ENCODE measurements at regions not wholly inside any gene's neighbourhood (a gene's known extent, or its start where the extent isn't known, plus 50 kb on each side); places are given as distances from the start of the nearest gene placed in this dataset.

GRCh38 chr21:36207577-36208320 is 51.1 kb downstream of the DOP1B start:
- Histone ChIP-seq H3K4me3 (ENCODE audit: extremely low read depth, insufficient read depth, low read length, poor library complexity, severe bottlenecking) (no peak overlapping the region), H3K27ac (ENCODE audit: low read depth, low read length, severe bottlenecking) (no peak overlapping the region), H3K4me1 (ENCODE audit: control insufficient read depth, insufficient read depth, low read length, poor library complexity, severe bottlenecking) (peaks cover 33% of the 10 kb centered on the region), H3K9me3 (ENCODE audit: control insufficient read depth, low read length) (no peaks in the 10 kb centered on the region), H3K36me3 (ENCODE audit: control insufficient read depth, insufficient read depth, low read length) (no peaks in the 10 kb centered on the region)
- 87 to 88% methylated on average over 15 of the region's 15 CpGs for WGBS, 2 experiments (ENCODE audit: insufficient coverage in 2 of 2)

- Histone ChIP-seq H3K4me3 (ENCODE audit: extremely low read depth, insufficient read depth, low read length, poor library complexity, severe bottlenecking) (no peak overlapping the region), H3K36me3 (ENCODE audit: control insufficient read depth, insufficient read depth, low read length) (no peaks in the 10 kb centered on the region), H3K9me3 (ENCODE audit: control insufficient read depth, low read length) (no peaks in the 10 kb centered on the region), H3K4me1 (ENCODE audit: control insufficient read depth, insufficient read depth, low read length, poor library complexity, severe bottlenecking) (peaks cover 33% of the 10 kb centered on the region), H3K27ac (ENCODE audit: low read depth, low read length, severe bottlenecking) (no peak overlapping the region)
- WGBS, 2 experiments (ENCODE audit: insufficient coverage in 2 of 2), result 91 to 92% methylated on average over 27 of the region's 27 CpGs
These were observed 51.8 kb downstream of the DOP1B start for GRCh38 chr21:36208326-36209013.

GRCh38 chr21:36209626-36210171 is 53.1 kb downstream of the DOP1B start:
- WGBS, 2 experiments (ENCODE audit: insufficient coverage in 2 of 2), result 75 to 81% methylated on average over 10 to 11 of the region's 11 CpGs
- Histone ChIP-seq H3K27ac (ENCODE audit: low read depth, low read length, severe bottlenecking) (no peak overlapping the region), H3K4me3 (ENCODE audit: extremely low read depth, insufficient read depth, low read length, poor library complexity, severe bottlenecking) (no peak overlapping the region), H3K36me3 (ENCODE audit: control insufficient read depth, insufficient read depth, low read length) (no peaks in the 10 kb centered on the region), H3K4me1 (ENCODE audit: control insufficient read depth, insufficient read depth, low read length, poor library complexity, severe bottlenecking) (peaks cover 23% of the 10 kb centered on the region), H3K9me3 (ENCODE audit: control insufficient read depth, low read length) (no peaks in the 10 kb centered on the region)

- Histone ChIP-seq H3K9me3 (ENCODE audit: control insufficient read depth, low read length) (no peaks in the 10 kb centered on the region), H3K4me3 (ENCODE audit: extremely low read depth, insufficient read depth, low read length, poor library complexity, severe bottlenecking) (no peak overlapping the region), H3K27ac (ENCODE audit: low read depth, low read length, severe bottlenecking) (no peak overlapping the region), H3K36me3 (ENCODE audit: control insufficient read depth, insufficient read depth, low read length) (no peaks in the 10 kb centered on the region), H3K4me1 (ENCODE audit: control insufficient read depth, insufficient read depth, low read length, poor library complexity, severe bottlenecking) (peaks cover 23% of the 10 kb centered on the region)
- WGBS, 2 experiments (ENCODE audit: insufficient coverage in 2 of 2), result 79 to 82% methylated on average over 20 to 21 of the region's 21 CpGs
These were observed 54.4 kb downstream of the DOP1B start for GRCh38 chr21:36210779-36211659.

GRCh38 chr21:36211660-36212512 is 55.3 kb downstream of the DOP1B start:
- whole genome bisulfite sequencing, 2 experiments (ENCODE audit: insufficient coverage in 2 of 2), result 91 to 94% methylated on average over 6 of the region's 9 CpGs
- no peak overlapping the region for H3K4me3 ChIP-seq (ENCODE audit: extremely low read depth, insufficient read depth, low read length, poor library complexity, severe bottlenecking)
- peaks cover 23% of the 10 kb centered on the region for H3K4me1 ChIP-seq (ENCODE audit: control insufficient read depth, insufficient read depth, low read length, poor library complexity, severe bottlenecking)
- no peak overlapping the region for H3K27ac ChIP-seq (ENCODE audit: low read depth, low read length, severe bottlenecking)
- H3K9me3 ChIP-seq (ENCODE audit: control insufficient read depth, low read length), result no peaks in the 10 kb centered on the region
- no peaks in the 10 kb centered on the region for H3K36me3 ChIP-seq (ENCODE audit: control insufficient read depth, insufficient read depth, low read length)

GRCh38 chr21:36212513-36212780 is 55.8 kb downstream of the DOP1B start:
- Histone ChIP-seq H3K4me3 (ENCODE audit: extremely low read depth, insufficient read depth, low read length, poor library complexity, severe bottlenecking) (no peak overlapping the region), H3K27ac (ENCODE audit: low read depth, low read length, severe bottlenecking) (no peak overlapping the region), H3K9me3 (ENCODE audit: control insufficient read depth, low read length) (no peaks in the 10 kb centered on the region), H3K4me1 (ENCODE audit: control insufficient read depth, insufficient read depth, low read length, poor library complexity, severe bottlenecking) (peaks cover 23% of the 10 kb centered on the region), H3K36me3 (ENCODE audit: control insufficient read depth, insufficient read depth, low read length) (no peaks in the 10 kb centered on the region)
- WGBS, 2 experiments (ENCODE audit: insufficient coverage in 2 of 2), result 92 to 95% methylated on average over 5 of the region's 5 CpGs

- H3K9me3 ChIP-seq (ENCODE audit: control insufficient read depth, low read length), result no peaks in the 10 kb centered on the region
- H3K36me3 ChIP-seq (ENCODE audit: control insufficient read depth, insufficient read depth, low read length), result no peaks in the 10 kb centered on the region
- no peak overlapping the region for H3K27ac ChIP-seq (ENCODE audit: low read depth, low read length, severe bottlenecking)
- H3K4me3 ChIP-seq (ENCODE audit: extremely low read depth, insufficient read depth, low read length, poor library complexity, severe bottlenecking), result no peak overlapping the region
- 80 to 100% methylated on average over 1 of the region's 3 CpGs for WGBS, 2 experiments (ENCODE audit: insufficient coverage in 2 of 2)
- H3K4me1 ChIP-seq (ENCODE audit: control insufficient read depth, insufficient read depth, low read length, poor library complexity, severe bottlenecking), result peaks cover 16% of the 10 kb centered on the region
These were observed 57.9 kb downstream of the DOP1B start for GRCh38 chr21:36214561-36214960.

GRCh38 chr21:36217743-36218142 is 61.1 kb downstream of the DOP1B start:
- WGBS, 2 experiments (ENCODE audit: insufficient coverage in 2 of 2), result 80 to 84% methylated on average over 2 to 3 of the region's 4 CpGs
- H3K9me3 ChIP-seq (ENCODE audit: control insufficient read depth, low read length), result no peaks in the 10 kb centered on the region
- H3K4me3 ChIP-seq (ENCODE audit: extremely low read depth, insufficient read depth, low read length, poor library complexity, severe bottlenecking), result no peak overlapping the region
- H3K4me1 ChIP-seq (ENCODE audit: control insufficient read depth, insufficient read depth, low read length, poor library complexity, severe bottlenecking), result no peaks in the 10 kb centered on the region
- no peak overlapping the region for H3K27ac ChIP-seq (ENCODE audit: low read depth, low read length, severe bottlenecking)
- H3K36me3 ChIP-seq (ENCODE audit: control insufficient read depth, insufficient read depth, low read length), result no peaks in the 10 kb centered on the region

GRCh38 chr21:36218691-36219090 is 62.1 kb downstream of the DOP1B start:
- 93 to 95% methylated on average over 6 of the region's 6 CpGs for WGBS, 2 experiments (ENCODE audit: insufficient coverage in 2 of 2)
- no peak overlapping the region for H3K27ac ChIP-seq (ENCODE audit: low read depth, low read length, severe bottlenecking)
- H3K9me3 ChIP-seq (ENCODE audit: control insufficient read depth, low read length), result no peaks in the 10 kb centered on the region
- H3K4me3 ChIP-seq (ENCODE audit: extremely low read depth, insufficient read depth, low read length, poor library complexity, severe bottlenecking), result no peak overlapping the region
- H3K36me3 ChIP-seq (ENCODE audit: control insufficient read depth, insufficient read depth, low read length), result no peaks in the 10 kb centered on the region
- no peaks in the 10 kb centered on the region for H3K4me1 ChIP-seq (ENCODE audit: control insufficient read depth, insufficient read depth, low read length, poor library complexity, severe bottlenecking)

- 95 to 97% methylated on average over 2 of the region's 4 CpGs for WGBS, 2 experiments (ENCODE audit: insufficient coverage in 2 of 2)
- Histone ChIP-seq H3K4me1 (ENCODE audit: control insufficient read depth, insufficient read depth, low read length, poor library complexity, severe bottlenecking) (no peaks in the 10 kb centered on the region), H3K27ac (ENCODE audit: low read depth, low read length, severe bottlenecking) (no peak overlapping the region), H3K9me3 (ENCODE audit: control insufficient read depth, low read length) (no peaks in the 10 kb centered on the region), H3K36me3 (ENCODE audit: control insufficient read depth, insufficient read depth, low read length) (no peaks in the 10 kb centered on the region), H3K4me3 (ENCODE audit: extremely low read depth, insufficient read depth, low read length, poor library complexity, severe bottlenecking) (no peak overlapping the region)
These were observed 66.8 kb downstream of the DOP1B start for GRCh38 chr21:36223451-36223850.
